ENCODE measurements at regions not wholly inside any gene's neighbourhood (a gene's known extent, or its start where the extent isn't known, plus 50 kb on each side); places are given as distances from the start of the nearest gene placed in this dataset.

GRCh38 chr6:82568290-82568993 lies 204.8 kb downstream of the TPBG start:
- Mint-ChIP-seq H3K4me1 (ENCODE audit: low read depth, unreplicated experiment) (no peaks in the 10 kb centered on the region), H3K36me3 (ENCODE audit: low read depth, unreplicated experiment) (no peaks in the 10 kb centered on the region), H3K9me3 (ENCODE audit: unreplicated experiment) (no peaks in the 10 kb centered on the region), H3K4me3 (ENCODE audit: unreplicated experiment) (no peak overlapping the region), H3K27me3 (ENCODE audit: low read depth, unreplicated experiment) (no peaks in the 10 kb centered on the region), H3K27ac (ENCODE audit: unreplicated experiment) (no peak overlapping the region)
- TF ChIP-seq EZH2 (IDR thresholded peaks at IDR 0.05; ENCODE audit: insufficient read depth, low read length) (no peak), CTCF (IDR thresholded peaks at IDR 0.05; ENCODE audit: insufficient read depth, low read depth, low read length) (no peak)
- Histone ChIP-seq H3K9ac (ENCODE audit: low read length) (no peak overlapping the region), H3K36me3 (ENCODE audit: insufficient read depth, low read length) (no peaks in the 10 kb centered on the region), H3K27ac (ENCODE audit: low read depth, low read length) (no peak overlapping the region), H3K79me2 (ENCODE audit: insufficient read depth, low read length) (no peaks in the 10 kb centered on the region), H3K9me3 (ENCODE audit: insufficient read depth, low read depth, low read length) (no peaks in the 10 kb centered on the region), H2AFZ (ENCODE audit: low read depth, low read length) (no peak overlapping the region), H3K4me1 (ENCODE audit: insufficient read depth, low read length) (no peaks in the 10 kb centered on the region), H3K4me3 (ENCODE audit: insufficient read depth, low read depth, low read length) (no peak overlapping the region), H3K4me2 (ENCODE audit: low read length) (no peak overlapping the region), H3K27me3 (ENCODE audit: insufficient read depth, low read length) (no peaks in the 10 kb centered on the region), H4K20me1 (ENCODE audit: insufficient read depth, low read length) (no peaks in the 10 kb centered on the region)
- FAIRE-seq (no peak), DNase-seq (ENCODE audit: low read depth) (no peak)

GRCh38 chr6:82569022-82569421 lies 205.4 kb downstream of the TPBG start:
- Histone ChIP-seq H4K20me1 (ENCODE audit: insufficient read depth, low read length) (no peaks in the 10 kb centered on the region), H3K4me2 (ENCODE audit: low read length) (no peak overlapping the region), H3K4me1 (ENCODE audit: insufficient read depth, low read length) (no peaks in the 10 kb centered on the region), H3K36me3 (ENCODE audit: insufficient read depth, low read length) (no peaks in the 10 kb centered on the region), H3K9me3 (ENCODE audit: insufficient read depth, low read depth, low read length) (no peaks in the 10 kb centered on the region), H3K9ac (ENCODE audit: low read length) (no peak overlapping the region), H3K79me2 (ENCODE audit: insufficient read depth, low read length) (no peaks in the 10 kb centered on the region), H2AFZ (ENCODE audit: low read depth, low read length) (no peak overlapping the region), H3K27me3 (ENCODE audit: insufficient read depth, low read length) (no peaks in the 10 kb centered on the region), H3K4me3 (ENCODE audit: insufficient read depth, low read depth, low read length) (no peak overlapping the region), H3K27ac (ENCODE audit: low read depth, low read length) (no peak overlapping the region)
- Mint-ChIP-seq H3K4me1 (ENCODE audit: low read depth, unreplicated experiment) (no peaks in the 10 kb centered on the region), H3K27ac (ENCODE audit: unreplicated experiment) (no peak overlapping the region), H3K9me3 (ENCODE audit: unreplicated experiment) (no peaks in the 10 kb centered on the region), H3K36me3 (ENCODE audit: low read depth, unreplicated experiment) (no peaks in the 10 kb centered on the region), H3K4me3 (ENCODE audit: unreplicated experiment) (no peak overlapping the region), H3K27me3 (ENCODE audit: low read depth, unreplicated experiment) (no peaks in the 10 kb centered on the region)
- TF ChIP-seq EZH2 (IDR thresholded peaks at IDR 0.05; ENCODE audit: insufficient read depth, low read length) (no peak), CTCF (IDR thresholded peaks at IDR 0.05; ENCODE audit: insufficient read depth, low read depth, low read length) (no peak)
- DNase-seq (ENCODE audit: low read depth) (no peak), FAIRE-seq (no peak)

- no peaks in the 10 kb centered on the region for H3K27me3 ChIP-seq (ENCODE audit: insufficient read depth, low read length)
- no peak for TF ChIP-seq CTCF (IDR thresholded peaks at IDR 0.05; ENCODE audit: insufficient read depth, low read depth, low read length)
- TF ChIP-seq EZH2 (IDR thresholded peaks at IDR 0.05; ENCODE audit: insufficient read depth, low read length): no peak
- no peaks in the 10 kb centered on the region for H3K9me3 ChIP-seq (ENCODE audit: insufficient read depth, low read depth, low read length)
- H3K9me3 Mint-ChIP-seq (ENCODE audit: unreplicated experiment): no peaks in the 10 kb centered on the region
- H3K4me2 ChIP-seq (ENCODE audit: low read length): no peak overlapping the region
- H3K79me2 ChIP-seq (ENCODE audit: insufficient read depth, low read length): no peaks in the 10 kb centered on the region
- DNase-seq (ENCODE audit: low read depth) (no peak), FAIRE-seq (no peak)
- H3K4me1 Mint-ChIP-seq (ENCODE audit: low read depth, unreplicated experiment): no peaks in the 10 kb centered on the region
- H2AFZ ChIP-seq (ENCODE audit: low read depth, low read length): no peak overlapping the region
- no peak overlapping the region for H3K9ac ChIP-seq (ENCODE audit: low read length)
- H3K4me3 ChIP-seq (ENCODE audit: insufficient read depth, low read depth, low read length): no peak overlapping the region
- H3K4me1 ChIP-seq (ENCODE audit: insufficient read depth, low read length): no peaks in the 10 kb centered on the region
- H3K36me3 Mint-ChIP-seq (ENCODE audit: low read depth, unreplicated experiment): no peaks in the 10 kb centered on the region
- H4K20me1 ChIP-seq (ENCODE audit: insufficient read depth, low read length): no peaks in the 10 kb centered on the region
- peak overlapping the region; percentile 9 for H3K27ac Mint-ChIP-seq (ENCODE audit: unreplicated experiment)
- H3K4me3 Mint-ChIP-seq (ENCODE audit: unreplicated experiment): no peak overlapping the region
- no peaks in the 10 kb centered on the region for H3K27me3 Mint-ChIP-seq (ENCODE audit: low read depth, unreplicated experiment)
- no peak overlapping the region for H3K27ac ChIP-seq (ENCODE audit: low read depth, low read length)
- no peaks in the 10 kb centered on the region for H3K36me3 ChIP-seq (ENCODE audit: insufficient read depth, low read length)
Observed at GRCh38 chr6:82570083-82570482, 206.5 kb downstream of the TPBG start.
